C4-2B (cell line): ENCODE measurements at regions not wholly inside any gene's neighbourhood (a gene's known extent, or its start where the extent isn't known, plus 50 kb on each side); places are given as distances from the start of the nearest gene placed in this dataset.
"Not testable (repeated sequence)": the region's sequence is repeated elsewhere in the genome, so short reads cannot be mapped to it uniquely, and the experiment has no call there.

Experiments
- H3K27ac ChIP-seq: fragments of 450-650 bp; 2 replicates; pipeline ENCODE4 v1.5.1; 2017
- CTCF ChIP-seq: fragments of 450-650 bp; conservative IDR thresholded peaks from 2 replicates; pipeline ENCODE4 v1.5.1; 2017; ENCODE audit warnings: mild to moderate bottlenecking
- ZFX ChIP-seq: fragments of 450-650 bp; IDR thresholded peaks from 2 replicates; pipeline ENCODE4 v1.6.1; 2017

- TF ChIP-seq ZFX (no peak), CTCF (no peak)
- no peak overlapping the region for H3K27ac ChIP-seq
Observed at GRCh38 chr4:79827283-79827682, 245.7 kb downstream of the ANTXR2 start.

- H3K27ac ChIP-seq: no peak overlapping the region
- TF ChIP-seq ZFX (no peak), CTCF (no peak)
Observed at GRCh38 chr4:79823148-79823763, 249.8 kb downstream of the ANTXR2 start.

GRCh38 chr4:79820427-79820826 lies 252.6 kb downstream of the ANTXR2 start:
- no peak for TF ChIP-seq ZFX
- no peak for TF ChIP-seq CTCF
- no peak overlapping the region for H3K27ac ChIP-seq

GRCh38 chr4:79807933-79808332 lies 265.1 kb downstream of the ANTXR2 start:
- not testable (repeated sequence) for H3K27ac ChIP-seq

- TF ChIP-seq CTCF: no peak
- TF ChIP-seq ZFX: no peak
- H3K27ac ChIP-seq: no peak overlapping the region
Observed at GRCh38 chr4:79798047-79798446, 275.0 kb downstream of the ANTXR2 start.

GRCh38 chr4:79796948-79797347 lies 276.1 kb downstream of the ANTXR2 start:
- H3K27ac ChIP-seq: no peak overlapping the region
- TF ChIP-seq CTCF (no peak), ZFX (no peak)

- no peak overlapping the region for H3K27ac ChIP-seq
- TF ChIP-seq ZFX (no peak), CTCF (no peak)
Observed at GRCh38 chr4:79788884-79789283, 284.1 kb downstream of the ANTXR2 start.

GRCh38 chr4:79780129-79780528 lies 292.9 kb downstream of the ANTXR2 start:
- TF ChIP-seq CTCF (no peak), ZFX (no peak)
- no peak overlapping the region for H3K27ac ChIP-seq
